ENCODE measurements at regions not wholly inside any gene's neighbourhood (a gene's known extent, or its start where the extent isn't known, plus 50 kb on each side); places are given as distances from the start of the nearest gene placed in this dataset.

- DNase-seq (ENCODE audit: low spot score in 2 of 2): no peak
- Histone ChIP-seq H3K27me3 (ENCODE audit: low read depth) (no peaks in the 10 kb centered on the region), H3K36me3 (replicated peaks) (no peaks in the 10 kb centered on the region), H3K4me3 (no peak overlapping the region), H3K4me1 (no peaks in the 10 kb centered on the region), H3K9me3 (no peaks in the 10 kb centered on the region; the same call in 1 of the 2 replicates)
- in situ Hi-C loops (cut with MboI; ENCODE audit: low sequenced_read_pairs): no loop called here
These were observed 58.9 kb upstream of the QRFPR start for GRCh38 chr4:121439669-121440068.

Measured in HAP-1 (cell line).